GM19035 (cell line): ENCODE measurements at regions not wholly inside any gene's neighbourhood (a gene's known extent, or its start where the extent isn't known, plus 50 kb on each side); places are given as distances from the start of the nearest gene placed in this dataset.
"Not testable (repeated sequence)": the region's sequence is repeated elsewhere in the genome, so short reads cannot be mapped to it uniquely, and the experiment has no call there.

ENCODE experiments used
- ATAC-seq: cut with Tn5 transposase; IDR thresholded peaks from one replicate; pipeline ENCODE4 v1.9.1; 2021; ENCODE audit not compliant: unreplicated experiment

GRCh38 chr4:66750273-66750672, 795.0 kb downstream of the CENPC start:
- ATAC-seq, result no peak

GRCh38 chr4:66746918-66747317, 798.4 kb downstream of the CENPC start:
- not testable (repeated sequence) for ATAC-seq

GRCh38 chr4:66741081-66741480, 804.2 kb downstream of the CENPC start:
- ATAC-seq, result no peak

DNA sequence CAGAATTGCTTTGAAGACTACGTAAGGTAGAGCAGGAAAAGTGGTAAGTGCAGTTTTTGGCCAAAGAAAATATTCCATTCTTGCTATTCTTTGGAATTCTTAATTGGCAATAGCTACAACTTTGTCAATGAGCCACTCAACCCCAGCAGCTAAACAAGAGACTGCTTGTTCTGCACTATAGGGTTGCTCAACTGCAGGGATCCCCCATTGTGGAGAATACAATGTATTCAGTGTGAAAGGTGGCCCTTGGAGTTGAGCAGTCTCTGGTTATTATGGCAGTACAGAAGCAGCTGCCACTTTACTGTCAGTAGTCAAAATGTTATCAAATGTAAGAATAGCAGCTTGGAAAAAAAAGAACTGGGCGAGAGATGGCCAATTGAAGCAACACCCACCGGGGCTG, 808.7 kb downstream of the CENPC start:
- no peak for ATAC-seq

DNA sequence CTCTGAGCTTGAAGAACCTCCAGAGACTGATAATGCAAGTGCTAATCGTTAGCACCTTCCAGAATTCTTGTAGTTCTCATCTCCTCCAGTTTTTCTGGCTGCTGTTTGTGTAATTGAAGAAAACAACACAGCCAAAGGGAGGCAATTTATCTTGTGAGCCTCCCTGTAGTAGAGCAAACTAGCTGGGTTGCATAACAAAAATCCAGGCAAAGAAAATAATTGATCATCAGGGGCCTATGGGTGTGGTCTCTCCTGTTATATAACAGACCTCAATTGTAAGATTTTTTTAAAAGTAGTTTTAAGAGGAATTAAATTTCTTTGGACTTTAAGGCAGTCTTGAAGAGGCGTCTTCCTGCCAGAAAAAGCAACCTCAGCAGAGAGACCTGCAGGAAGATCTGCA, 817.0 kb downstream of the CENPC start:
- no peak for ATAC-seq

DNA sequence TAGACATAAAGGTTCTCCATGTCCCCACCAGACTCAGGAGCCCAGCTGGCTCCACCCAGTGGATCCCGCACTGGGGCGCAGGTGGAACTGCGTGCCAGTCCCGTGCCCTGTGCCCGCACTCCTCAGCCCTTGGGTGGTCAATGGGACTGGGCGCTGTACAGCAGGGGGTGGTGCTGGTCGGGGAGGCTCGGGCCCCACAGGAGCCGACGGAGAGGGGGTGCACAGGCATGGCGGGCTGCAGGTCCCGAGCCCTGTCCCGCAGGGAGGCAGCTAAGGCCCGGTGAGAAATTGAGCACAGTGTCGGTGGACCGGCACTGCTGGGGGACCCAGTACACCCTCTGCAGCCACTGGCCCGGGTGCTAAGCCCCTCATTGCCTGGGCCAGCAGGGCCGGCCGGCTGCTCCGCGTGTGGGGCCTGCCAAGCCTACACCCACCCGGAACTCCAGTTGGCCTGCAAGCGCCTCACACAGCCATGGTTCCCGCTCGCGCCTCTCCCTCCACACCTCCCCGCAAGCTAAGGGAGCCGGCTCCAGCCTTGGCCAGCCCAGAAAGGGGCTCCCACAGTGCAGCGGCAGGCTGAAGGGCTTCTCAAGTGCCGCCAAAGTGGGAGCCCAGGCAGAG, 832.9 kb downstream of the CENPC start:
- ATAC-seq, result not testable (repeated sequence)

- no peak for ATAC-seq
These were observed 841.1 kb downstream of the CENPC start for GRCh38 chr4:66704243-66704642.

DNA sequence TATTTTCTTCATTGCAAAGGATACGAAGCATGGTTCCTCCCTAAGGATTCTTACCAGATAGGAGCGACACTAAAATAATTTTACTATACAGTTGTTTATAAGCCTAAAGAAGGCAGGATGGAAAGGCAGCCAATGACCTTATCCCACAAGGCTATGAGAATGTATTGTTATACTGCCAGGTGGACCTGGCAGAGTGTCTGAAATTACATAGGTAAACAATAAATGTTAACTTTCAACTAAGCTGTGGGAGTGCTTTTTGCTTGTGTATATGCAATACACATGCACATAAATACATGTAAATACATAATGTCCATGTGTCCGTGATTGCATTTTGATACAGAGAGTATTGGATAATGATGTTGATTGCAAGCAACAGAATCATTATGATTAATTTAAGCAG, 850.6 kb downstream of the CENPC start:
- no peak for ATAC-seq

GRCh38 chr4:66693694-66694093, 851.6 kb downstream of the CENPC start:
- no peak for ATAC-seq

- no peak for ATAC-seq
These were observed 854.2 kb downstream of the CENPC start for GRCh38 chr4:66691101-66691500.

DNA sequence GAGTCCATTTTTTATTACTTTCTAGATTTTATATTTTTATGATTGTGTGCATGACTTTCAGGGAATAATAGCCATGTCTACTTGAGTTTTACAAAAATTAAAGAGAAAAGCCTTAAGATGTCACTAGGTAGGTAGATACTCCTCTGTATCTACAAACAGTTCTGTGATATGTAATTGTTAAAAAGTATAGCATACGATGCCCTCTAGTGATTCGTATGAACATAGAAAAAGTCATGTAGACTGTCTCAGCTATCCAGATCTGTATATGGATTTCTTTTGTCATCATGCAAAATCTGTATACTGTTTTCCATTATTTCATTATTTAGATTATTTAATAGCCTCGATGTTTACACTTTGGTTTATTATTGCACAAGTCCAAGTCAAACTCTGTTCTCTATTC, 856.6 kb downstream of the CENPC start:
- no peak for ATAC-seq

DNA sequence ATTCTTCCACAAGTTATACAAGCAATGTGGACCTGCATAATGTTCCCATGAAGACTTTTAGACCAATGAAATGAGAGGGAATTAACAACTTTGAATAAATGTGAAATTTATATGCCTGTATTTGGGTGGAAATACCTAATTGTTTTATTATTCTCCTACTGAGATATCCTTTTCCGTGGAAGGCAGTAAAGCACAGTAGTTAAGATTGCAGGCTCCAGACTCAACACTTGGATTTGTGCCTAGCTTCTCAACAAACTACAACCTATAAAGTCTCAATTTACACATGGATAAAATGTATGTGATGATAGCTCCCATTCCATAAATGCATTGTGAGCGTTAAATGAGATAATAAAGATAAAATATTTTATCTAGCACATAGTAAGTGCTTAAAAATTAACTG, 857.8 kb downstream of the CENPC start:
- no peak for ATAC-seq

DNA sequence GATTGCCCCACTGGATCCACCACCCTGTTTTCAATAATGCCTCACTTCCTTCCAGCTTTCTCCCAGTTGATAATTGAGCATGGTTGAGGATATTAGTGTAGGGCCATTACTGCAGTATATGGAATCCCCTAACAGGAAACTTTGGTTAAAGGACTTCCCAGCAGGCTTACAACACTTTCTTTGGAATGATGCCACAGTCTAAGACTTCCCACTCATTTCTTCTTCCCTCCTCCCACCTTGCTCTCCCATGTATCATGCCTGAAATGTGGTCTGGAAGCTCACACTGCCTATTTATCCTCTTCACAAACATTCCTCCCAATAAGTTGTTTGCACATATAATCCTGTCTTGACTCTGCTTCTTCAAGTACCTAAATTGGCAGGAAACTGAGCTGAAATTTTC, 863.3 kb downstream of the CENPC start:
- ATAC-seq, result no peak

- ATAC-seq, result no peak
These were observed 878.1 kb downstream of the CENPC start for GRCh38 chr4:66667249-66667648.

- no peak for ATAC-seq
These were observed 882.7 kb downstream of the CENPC start for GRCh38 chr4:66662620-66663019.

DNA sequence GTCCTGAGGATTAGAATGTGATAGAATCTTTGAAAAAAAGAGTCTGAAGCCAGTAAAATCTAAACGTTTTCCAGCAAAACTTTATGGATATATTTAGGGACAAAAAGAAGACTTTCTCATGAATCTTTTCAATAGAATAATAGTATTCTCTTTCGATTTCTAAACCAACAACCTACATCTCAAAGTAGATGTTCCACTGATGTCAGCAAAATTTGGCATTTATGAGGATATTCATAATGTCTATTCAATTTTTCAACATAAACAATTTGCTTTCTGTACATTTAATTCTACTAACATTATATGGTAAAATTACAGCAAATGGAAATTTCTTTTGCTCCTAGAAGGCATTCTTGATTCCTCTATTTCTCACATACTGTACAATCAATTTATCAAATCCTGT, 886.5 kb downstream of the CENPC start:
- no peak for ATAC-seq

DNA sequence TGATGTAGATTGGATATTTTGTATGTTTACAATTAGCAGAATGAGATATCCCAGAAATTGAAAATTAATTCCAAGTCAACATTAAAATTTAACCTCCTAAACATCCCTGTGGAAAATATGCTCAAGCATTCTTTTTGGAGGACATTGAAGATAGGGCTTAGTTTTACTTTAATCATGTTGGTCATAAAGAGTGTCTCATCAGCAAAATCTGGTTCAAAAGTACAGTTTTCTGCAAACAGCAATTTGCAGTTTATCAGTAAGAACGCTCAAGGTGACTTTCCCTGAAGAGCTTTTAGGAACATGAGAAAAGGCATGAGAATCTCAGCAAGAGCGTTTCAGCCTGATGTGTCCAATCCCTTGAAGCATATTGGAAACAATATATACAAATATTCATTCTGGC, 889.8 kb downstream of the CENPC start:
- ATAC-seq, result no peak

DNA sequence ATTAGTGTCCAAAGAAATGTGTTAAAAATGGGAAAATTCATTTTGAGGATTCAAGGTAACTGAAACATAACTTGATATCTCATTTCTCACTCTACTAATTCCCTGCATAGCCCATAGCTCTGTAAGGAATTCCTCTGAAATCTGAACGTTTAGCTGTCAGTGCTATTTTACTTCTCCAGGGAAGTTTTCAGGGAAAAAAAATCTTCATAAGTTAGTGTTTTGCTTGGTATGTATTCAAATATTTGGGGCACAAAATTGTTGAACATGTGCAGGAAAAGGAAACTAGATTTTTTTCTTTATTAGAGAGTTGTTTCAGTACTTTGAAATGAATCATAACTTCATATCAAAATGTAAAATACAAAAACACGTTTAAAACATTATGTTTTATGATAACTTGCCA, 891.4 kb downstream of the CENPC start:
- ATAC-seq, result no peak

GRCh38 chr4:66649236-66649635, 896.1 kb downstream of the CENPC start:
- ATAC-seq, result no peak

DNA sequence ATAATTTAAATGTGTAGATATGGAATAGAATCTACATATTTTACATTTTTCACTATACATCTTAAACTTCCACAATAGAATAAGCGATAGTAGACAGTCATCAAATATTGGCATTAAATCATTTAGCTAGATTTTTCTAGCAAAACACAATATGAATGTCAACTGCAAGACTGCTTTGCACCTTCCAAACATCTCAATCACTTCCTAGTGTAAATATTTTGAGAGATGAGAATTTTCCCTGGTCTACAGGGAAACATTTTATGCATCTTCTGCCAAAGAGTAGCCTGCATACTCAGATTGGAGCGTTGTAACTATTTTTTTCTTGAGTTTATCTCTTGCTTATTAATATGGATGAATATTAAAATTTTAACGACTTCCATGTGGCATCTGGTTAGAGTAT, 897.4 kb downstream of the CENPC start:
- ATAC-seq, result no peak

GRCh38 chr4:66647476-66647875, 897.8 kb downstream of the CENPC start:
- ATAC-seq, result no peak

- no peak for ATAC-seq
These were observed 904.9 kb downstream of the CENPC start for GRCh38 chr4:66640233-66640990.

- ATAC-seq, result no peak
These were observed 905.9 kb downstream of the CENPC start for GRCh38 chr4:66639361-66639760.
